H1 (cell line): ENCODE measurements at regions not wholly inside any gene's neighbourhood (a gene's known extent, or its start where the extent isn't known, plus 50 kb on each side); places are given as distances from the start of the nearest gene placed in this dataset.

Source experiments
- EP300 ChIP-seq, 2 experiments: IDR thresholded peaks; 1 replicate in 1 of 2; 2 replicates in 1 of 2; pipeline ENCODE4 v1.6.1; 2011 to 2012; ENCODE audit warnings: low read depth in 2 of 2, low read length in 2 of 2, mild to moderate bottlenecking in 2 of 2, borderline replicate concordance in 1 of 2, inconsistent platforms in 1 of 2, moderate library complexity in 1 of 2
- POLR2A ChIP-seq, 2 experiments: IDR thresholded peaks; 1 replicate in 1 of 2; 2 replicates in 1 of 2; pipeline ENCODE4 v1.6.1; 2011; ENCODE audit warnings: low read depth in 2 of 2, low read length in 2 of 2, mild to moderate bottlenecking in 2 of 2; ENCODE audit errors: control extremely low read depth in 1 of 2
- POLR2AphosphoS5 ChIP-seq: IDR thresholded peaks from 2 replicates; pipeline ENCODE4 v1.6.1; 2011; ENCODE audit warnings: low read depth, low read length
- TF ChIP-seq, protein P1 (sequence below), 3 experiments: IDR thresholded peaks; 1 replicate in 2 of 3; 2 replicates in 1 of 3; pipeline versions ENCODE4 v1.5.1 to v1.6.1; 2011; ENCODE audit warnings: low read length in 3 of 3, mild to moderate bottlenecking in 3 of 3, inconsistent platforms in 2 of 3, low read depth in 1 of 3, moderate library complexity in 1 of 3; ENCODE audit not compliant: insufficient read depth in 1 of 3; ENCODE audit errors: control extremely low read depth in 1 of 3
- TF ChIP-seq, protein P2 (sequence below): IDR thresholded peaks from 2 replicates; pipeline ENCODE4 v1.6.1; 2011; ENCODE audit warnings: low read depth, mild to moderate bottlenecking, low read length; ENCODE audit not compliant: insufficient read depth

- TF ChIP-seq POLR2A (IDR thresholded peaks at IDR 0.05; ENCODE audit: control extremely low read depth in 1 of 2, low read depth in 2 of 2, low read length in 2 of 2) (no peak), POLR2AphosphoS5 (no peak), EP300 (IDR thresholded peaks at IDR 0.05; ENCODE audit: borderline replicate concordance in 1 of 2, low read depth in 2 of 2, low read length in 2 of 2) (no peak)
- TF ChIP-seq, protein P1, sequence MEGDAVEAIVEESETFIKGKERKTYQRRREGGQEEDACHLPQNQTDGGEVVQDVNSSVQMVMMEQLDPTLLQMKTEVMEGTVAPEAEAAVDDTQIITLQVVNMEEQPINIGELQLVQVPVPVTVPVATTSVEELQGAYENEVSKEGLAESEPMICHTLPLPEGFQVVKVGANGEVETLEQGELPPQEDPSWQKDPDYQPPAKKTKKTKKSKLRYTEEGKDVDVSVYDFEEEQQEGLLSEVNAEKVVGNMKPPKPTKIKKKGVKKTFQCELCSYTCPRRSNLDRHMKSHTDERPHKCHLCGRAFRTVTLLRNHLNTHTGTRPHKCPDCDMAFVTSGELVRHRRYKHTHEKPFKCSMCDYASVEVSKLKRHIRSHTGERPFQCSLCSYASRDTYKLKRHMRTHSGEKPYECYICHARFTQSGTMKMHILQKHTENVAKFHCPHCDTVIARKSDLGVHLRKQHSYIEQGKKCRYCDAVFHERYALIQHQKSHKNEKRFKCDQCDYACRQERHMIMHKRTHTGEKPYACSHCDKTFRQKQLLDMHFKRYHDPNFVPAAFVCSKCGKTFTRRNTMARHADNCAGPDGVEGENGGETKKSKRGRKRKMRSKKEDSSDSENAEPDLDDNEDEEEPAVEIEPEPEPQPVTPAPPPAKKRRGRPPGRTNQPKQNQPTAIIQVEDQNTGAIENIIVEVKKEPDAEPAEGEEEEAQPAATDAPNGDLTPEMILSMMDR (IDR thresholded peaks at IDR 0.05; ENCODE audit: control extremely low read depth in 1 of 3, insufficient read depth in 1 of 3, low read depth in 1 of 3, low read length in 3 of 3): peak; percentile 73 to 93 (median 79)
- TF ChIP-seq, protein P2, sequence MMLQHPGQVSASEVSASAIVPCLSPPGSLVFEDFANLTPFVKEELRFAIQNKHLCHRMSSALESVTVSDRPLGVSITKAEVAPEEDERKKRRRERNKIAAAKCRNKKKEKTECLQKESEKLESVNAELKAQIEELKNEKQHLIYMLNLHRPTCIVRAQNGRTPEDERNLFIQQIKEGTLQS: no peak
Observed at GRCh38 chr2:7672027-7672684, 754.9 kb downstream of the RNF144A start.
